ENCODE measurements at regions not wholly inside any gene's neighbourhood (a gene's known extent, or its start where the extent isn't known, plus 50 kb on each side); places are given as distances from the start of the nearest gene placed in this dataset.

DNA sequence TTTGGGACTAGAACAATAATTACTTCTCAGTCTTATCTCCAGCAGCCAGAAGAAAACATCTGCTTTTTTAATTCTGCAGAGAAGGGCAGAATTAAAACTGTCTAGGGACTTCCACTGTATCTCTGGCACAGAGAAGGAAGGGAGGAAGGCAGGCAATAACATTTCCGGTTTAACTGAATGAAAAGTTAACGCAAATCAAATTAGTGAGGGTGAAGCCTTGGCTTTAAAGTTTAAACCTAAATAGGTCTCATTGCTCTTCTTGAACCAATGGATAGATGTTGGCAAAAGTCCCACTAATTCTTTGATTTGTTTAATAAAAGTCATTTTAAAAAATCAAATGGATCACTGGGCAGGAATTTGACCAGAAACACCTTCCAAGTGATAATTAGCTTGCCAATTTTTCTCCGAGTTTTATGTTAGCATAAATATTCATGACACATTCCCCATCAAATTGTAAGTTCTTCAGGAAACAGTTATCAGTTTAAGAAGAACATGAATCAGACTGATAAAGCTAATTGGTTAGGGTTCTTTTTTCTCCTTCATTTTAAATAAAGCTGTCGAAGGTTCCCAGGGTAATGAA, 181.9 kb downstream of the SLC15A5 start:
- no peak for ATAC-seq
- FAIRE-seq = no peak
- DNase-seq (ENCODE audit: low read depth, low spot score) = no peak
- Histone ChIP-seq H3K27ac (ENCODE audit: control insufficient read depth, insufficient read depth) (no peak overlapping the region), H3K4me3 (no peak overlapping the region), H3K9me3 (replicated peaks; ENCODE audit: control insufficient read depth, insufficient read depth, low read length) (no peaks in the 10 kb centered on the region), H4K20me1 (ENCODE audit: control insufficient read depth, insufficient read depth) (no peaks in the 10 kb centered on the region), H3K27me3 (replicated peaks in 1 of 2; ENCODE audit: control insufficient read depth in 2 of 2, insufficient read depth in 2 of 2, low read length in 1 of 2) (no peaks in the 10 kb centered on the region), H3K9ac (ENCODE audit: control insufficient read depth, insufficient read depth, low read length) (no peak overlapping the region), H3K36me3 (ENCODE audit: control insufficient read depth in 2 of 2, insufficient read depth in 2 of 2, low read length in 1 of 2) (no peaks in the 10 kb centered on the region), H3K4me1 (ENCODE audit: control insufficient read depth, insufficient read depth, low read length) (no peaks in the 10 kb centered on the region), H3K79me2 (ENCODE audit: control insufficient read depth, insufficient read depth, low read length) (no peaks in the 10 kb centered on the region), H2AFZ (ENCODE audit: control insufficient read depth, low read depth, low read length) (no peak overlapping the region), H3K4me2 (ENCODE audit: control insufficient read depth, insufficient read depth) (no peak overlapping the region)
- whole genome bisulfite sequencing (ENCODE audit: insufficient coverage, insufficient replicate concordance, low lambda C conversion rate, missing lambda C conversion rate) = 13% methylated on average over 4 of the region's 4 CpGs
- RAD21 ChIA-PET (ENCODE audit: unreplicated experiment) = no interaction called here
- in situ Hi-C loops (cut with MboI) (no loop called here), intact Hi-C loops (cut with micrococcal nuclease; ENCODE audit: unreplicated experiment) (no loop called here)
- no TSS peak for BruUV-seq (replicated peaks)
- SMC1A ChIA-PET (ENCODE audit: uncharacterized antibody, unreplicated experiment) = interaction anchor here (0.7 kb wide), 1 partner anchor 155 kb away, joined by 4 read pairs; no protein-coding TSS in a partner anchor
- POLR2A ChIA-PET = no interaction called here
- TF ChIP-seq MEF2A (IDR thresholded peaks at IDR 0.05; ENCODE audit: insufficient read depth, low read depth, low read length) (no peak), CBX5 (IDR thresholded peaks at IDR 0.05; ENCODE audit: low read depth) (no peak), RCOR1 (conservative IDR thresholded peaks at IDR 0.05; ENCODE audit: low read depth, low read length) (no peak), BRCA1 (IDR thresholded peaks at IDR 0.05; ENCODE audit: low read depth, low read length) (no peak), ZBTB4 (CRISPR knock-in tag; IDR thresholded peaks at IDR 0.05) (no peak), MYC (IDR thresholded peaks at IDR 0.05; ENCODE audit: insufficient read depth, insufficient read length, insufficient replicate concordance, low read length, severe bottlenecking) (no peak), ZBED1 (IDR thresholded peaks at IDR 0.05; ENCODE audit: borderline replicate concordance) (no peak)
- CTCF ChIA-PET = no interaction called here

Measured in GM12878 (cell line).